ENCODE measurements at regions not wholly inside any gene's neighbourhood (a gene's known extent, or its start where the extent isn't known, plus 50 kb on each side); places are given as distances from the start of the nearest gene placed in this dataset.

GRCh38 chr1:240029418-240029817 is 62.3 kb upstream of the FMN2 start:
- no peak overlapping the region for H3K4me3 Mint-ChIP-seq
- H3K27me3 Mint-ChIP-seq (ENCODE audit: low read depth): peaks cover 17% of the 10 kb centered on the region
- H3K27ac Mint-ChIP-seq: peak overlapping the region; percentile 76
- no peaks in the 10 kb centered on the region for H3K9me3 Mint-ChIP-seq
- H3K4me1 Mint-ChIP-seq: peaks cover 19% of the 10 kb centered on the region
- DNase-seq (ENCODE audit: low spot score in 2 of 2, unreplicated experiment in 2 of 2): no peak
- TF ChIP-seq CTCF (IDR thresholded peaks at IDR 0.05; ENCODE audit: unreplicated experiment): no peak
- H3K36me3 Mint-ChIP-seq: no peaks in the 10 kb centered on the region

- Mint-ChIP-seq H3K36me3 (no peaks in the 10 kb centered on the region), H3K27me3 (ENCODE audit: low read depth) (peaks cover 13% of the 10 kb centered on the region), H3K9me3 (no peaks in the 10 kb centered on the region), H3K4me1 (peaks cover 19% of the 10 kb centered on the region), H3K4me3 (no peak overlapping the region), H3K27ac (peak overlapping the region; percentile 76)
- DNase-seq (ENCODE audit: low spot score in 2 of 2, unreplicated experiment in 2 of 2): no peak
- TF ChIP-seq CTCF (IDR thresholded peaks at IDR 0.05; ENCODE audit: unreplicated experiment): no peak
These were observed 61.4 kb upstream of the FMN2 start for GRCh38 chr1:240030236-240030635.

- Mint-ChIP-seq H3K4me1 (peaks cover 19% of the 10 kb centered on the region), H3K4me3 (no peak overlapping the region), H3K27me3 (ENCODE audit: low read depth) (peaks cover 11% of the 10 kb centered on the region), H3K9me3 (peaks cover under 1% of the 10 kb centered on the region), H3K36me3 (no peaks in the 10 kb centered on the region), H3K27ac (no peak overlapping the region)
- DNase-seq (ENCODE audit: low spot score in 2 of 2, unreplicated experiment in 2 of 2): no peak
- no peak for TF ChIP-seq CTCF (IDR thresholded peaks at IDR 0.05; ENCODE audit: unreplicated experiment)
These were observed 60.7 kb upstream of the FMN2 start for GRCh38 chr1:240031009-240031408.

GRCh38 chr1:240031414-240031813 is 60.3 kb upstream of the FMN2 start:
- no peak overlapping the region for H3K27ac Mint-ChIP-seq

GRCh38 chr1:240033406-240033805 is 58.3 kb upstream of the FMN2 start:
- Mint-ChIP-seq H3K4me1 (peaks cover 19% of the 10 kb centered on the region), H3K9me3 (peaks cover 8% of the 10 kb centered on the region), H3K27me3 (ENCODE audit: low read depth) (peaks cover 10% of the 10 kb centered on the region), H3K27ac (no peak overlapping the region), H3K4me3 (no peak overlapping the region), H3K36me3 (no peaks in the 10 kb centered on the region)
- DNase-seq (ENCODE audit: low spot score in 2 of 2, unreplicated experiment in 2 of 2): no peak
- no peak for TF ChIP-seq CTCF (IDR thresholded peaks at IDR 0.05; ENCODE audit: unreplicated experiment)

More at GRCh38 chr1:240031414-240031813, 60.3 kb upstream of the FMN2 start:
- peaks cover 19% of the 10 kb centered on the region for H3K4me1 Mint-ChIP-seq
- H3K36me3 Mint-ChIP-seq: no peaks in the 10 kb centered on the region
- H3K9me3 Mint-ChIP-seq: peaks cover 4% of the 10 kb centered on the region
- peaks cover 11% of the 10 kb centered on the region for H3K27me3 Mint-ChIP-seq (ENCODE audit: low read depth)
- no peak for DNase-seq (ENCODE audit: low spot score in 2 of 2, unreplicated experiment in 2 of 2)
- H3K4me3 Mint-ChIP-seq: no peak overlapping the region
- no peak for TF ChIP-seq CTCF (IDR thresholded peaks at IDR 0.05; ENCODE audit: unreplicated experiment)

- peaks cover 1% of the 10 kb centered on the region for H3K4me1 Mint-ChIP-seq
- H3K27me3 Mint-ChIP-seq (ENCODE audit: low read depth): peaks cover 14% of the 10 kb centered on the region
- H3K27ac Mint-ChIP-seq: no peak overlapping the region
- no peak for DNase-seq (ENCODE audit: low spot score in 2 of 2, unreplicated experiment in 2 of 2)
- H3K36me3 Mint-ChIP-seq: no peaks in the 10 kb centered on the region
- no peak for TF ChIP-seq CTCF (IDR thresholded peaks at IDR 0.05; ENCODE audit: unreplicated experiment)
- H3K4me3 Mint-ChIP-seq: no peak overlapping the region
- H3K9me3 Mint-ChIP-seq: peaks cover 8% of the 10 kb centered on the region
These were observed 55.2 kb upstream of the FMN2 start for GRCh38 chr1:240036526-240036925.

Data from mesothelial cell of epicardium (in vitro differentiated cells).